OCI-LY3 (cell line): ENCODE measurements at regions not wholly inside any gene's neighbourhood (a gene's known extent, or its start where the extent isn't known, plus 50 kb on each side); places are given as distances from the start of the nearest gene placed in this dataset.

Experiments
- H2AFZ ChIP-seq: fragments of 200-600, 300-600 bp; shearing (Covaris generic); 2 replicates; pipeline ENCODE4 v1.6.0; 2014; ENCODE audit warnings: antibody characterized with exemption, low read depth, low read length
- H3K27ac ChIP-seq: fragments of 200-600, 300-600 bp; sonication (generic); 2 replicates; pipeline ENCODE4 v1.5.1; 2014; ENCODE audit warnings: mild to moderate bottlenecking, low read length, moderate library complexity, mixed read lengths
- H3K27me3 ChIP-seq: fragments of 200-600, 300-600 bp; sonication (generic); 2 replicates; pipeline ENCODE4 v1.6.1; 2014; ENCODE audit warnings: low read depth, low read length, mixed read lengths
- H3K36me3 ChIP-seq: fragments of 200-600, 300-600 bp; sonication (generic); replicated peaks from 2 replicates; pipeline ENCODE3; 2014; ENCODE audit warnings: low read depth, low read length, mixed read lengths
- H3K4me1 ChIP-seq: fragments of 300-600, 200-600 bp; sonication (generic); 2 replicates; pipeline ENCODE4 v1.6.1; 2014; ENCODE audit warnings: low read length, mixed read lengths
- H3K4me2 ChIP-seq: fragments of 200-600, 300-600 bp; sonication (generic); 2 replicates; pipeline ENCODE4 v1.6.1; 2014; ENCODE audit warnings: low read length, mixed read lengths
- H3K4me3 ChIP-seq: fragments of 300-600, 200-600 bp; sonication (generic); 2 replicates; pipeline ENCODE4 v1.5.1; 2014; ENCODE audit warnings: antibody characterized with exemption, mild to moderate bottlenecking, low read length, moderate library complexity
- H3K79me2 ChIP-seq: fragments of 300-600, 200-600 bp; shearing (Covaris generic); 2 replicates; pipeline ENCODE4 v1.6.1; 2014; ENCODE audit warnings: mild to moderate bottlenecking, low read length, mixed read lengths
- H3K9ac ChIP-seq: fragments of 300-600, 200-600 bp; shearing (Covaris generic); 2 replicates; pipeline ENCODE4 v1.6.0; 2014; ENCODE audit warnings: mild to moderate bottlenecking, low read length, moderate library complexity
- H3K9me3 ChIP-seq: fragments of 200-600, 300-600 bp; shearing (Covaris generic); 2 replicates; pipeline ENCODE4 v1.6.1; 2014; ENCODE audit warnings: low read length, mixed read lengths; ENCODE audit not compliant: insufficient read depth
- H4K20me1 ChIP-seq: fragments of 200-600, 300-600 bp; sonication (generic); 2 replicates; pipeline ENCODE4 v1.6.1; 2016; ENCODE audit warnings: low read length, mixed read lengths; ENCODE audit not compliant: insufficient read depth
- EZH2phosphoT487 ChIP-seq: fragments of 200-600 bp; shearing (Covaris generic); IDR thresholded peaks from 2 replicates; pipeline ENCODE4 v1.6.1; 2018; ENCODE audit warnings: antibody characterized with exemption, mixed run types, low read depth
- TF ChIP-seq, protein P1 (sequence below): fragments of 200-600, 300-600 bp; sonication (generic); IDR thresholded peaks from 2 replicates; pipeline ENCODE4 v1.5.1; 2014; ENCODE audit warnings: antibody characterized with exemption, low read length, low read depth

DNA sequence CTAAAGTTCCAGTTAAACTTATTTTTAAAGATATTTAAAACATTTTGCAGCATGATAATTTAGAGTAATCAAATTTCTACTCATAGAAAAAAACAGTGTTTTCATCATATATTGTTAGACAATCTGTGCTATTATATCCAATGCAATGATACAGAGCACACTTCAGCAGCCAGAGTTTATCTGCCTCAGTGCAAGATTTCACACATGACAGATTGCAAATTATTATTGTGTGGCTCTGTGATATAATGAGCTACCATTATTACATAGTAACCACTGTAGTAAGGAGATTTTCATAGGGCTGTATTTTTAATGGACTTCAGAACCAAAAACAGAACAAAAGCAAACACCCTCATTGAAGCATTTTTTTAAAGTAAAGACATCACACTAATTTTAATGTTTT is 762.4 kb downstream of the DSC3 start:
- no peaks in the 10 kb centered on the region for H3K36me3 ChIP-seq
- H3K79me2 ChIP-seq = no peaks in the 10 kb centered on the region
- TF ChIP-seq EZH2phosphoT487 = no peak
- TF ChIP-seq, protein P1, sequence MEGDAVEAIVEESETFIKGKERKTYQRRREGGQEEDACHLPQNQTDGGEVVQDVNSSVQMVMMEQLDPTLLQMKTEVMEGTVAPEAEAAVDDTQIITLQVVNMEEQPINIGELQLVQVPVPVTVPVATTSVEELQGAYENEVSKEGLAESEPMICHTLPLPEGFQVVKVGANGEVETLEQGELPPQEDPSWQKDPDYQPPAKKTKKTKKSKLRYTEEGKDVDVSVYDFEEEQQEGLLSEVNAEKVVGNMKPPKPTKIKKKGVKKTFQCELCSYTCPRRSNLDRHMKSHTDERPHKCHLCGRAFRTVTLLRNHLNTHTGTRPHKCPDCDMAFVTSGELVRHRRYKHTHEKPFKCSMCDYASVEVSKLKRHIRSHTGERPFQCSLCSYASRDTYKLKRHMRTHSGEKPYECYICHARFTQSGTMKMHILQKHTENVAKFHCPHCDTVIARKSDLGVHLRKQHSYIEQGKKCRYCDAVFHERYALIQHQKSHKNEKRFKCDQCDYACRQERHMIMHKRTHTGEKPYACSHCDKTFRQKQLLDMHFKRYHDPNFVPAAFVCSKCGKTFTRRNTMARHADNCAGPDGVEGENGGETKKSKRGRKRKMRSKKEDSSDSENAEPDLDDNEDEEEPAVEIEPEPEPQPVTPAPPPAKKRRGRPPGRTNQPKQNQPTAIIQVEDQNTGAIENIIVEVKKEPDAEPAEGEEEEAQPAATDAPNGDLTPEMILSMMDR = no peak
- H3K4me1 ChIP-seq = peaks cover 4% of the 10 kb centered on the region; the same call in 1 of the 2 replicates
- H3K4me2 ChIP-seq = peak overlapping the region; percentile 46; the same call in 1 of the 2 replicates
- H2AFZ ChIP-seq = no peak overlapping the region
- H3K9me3 ChIP-seq = no peaks in the 10 kb centered on the region
- H4K20me1 ChIP-seq = no peaks in the 10 kb centered on the region
- H3K27me3 ChIP-seq = no peaks in the 10 kb centered on the region
- H3K4me3 ChIP-seq = no peak overlapping the region
- H3K9ac ChIP-seq = no peak overlapping the region
- H3K27ac ChIP-seq = no peak overlapping the region

DNA sequence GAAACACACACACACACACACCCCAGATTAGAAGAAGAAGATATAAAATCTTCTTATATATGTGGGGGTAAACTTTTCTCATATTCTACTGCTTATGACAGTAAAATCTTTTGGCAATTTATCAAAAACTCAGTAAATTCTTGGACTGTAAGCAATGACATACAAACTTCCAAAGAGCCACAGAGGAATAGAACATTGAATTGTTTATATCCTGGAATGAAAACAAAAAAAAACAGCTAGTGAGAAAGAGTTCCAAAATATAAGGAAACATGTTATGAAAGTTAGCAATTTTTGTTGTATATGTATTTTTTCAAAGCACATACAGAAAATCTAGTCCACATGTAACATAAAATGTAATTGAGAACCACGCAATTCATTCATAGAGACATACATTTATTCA is 764.9 kb downstream of the DSC3 start:
- H3K27me3 ChIP-seq = no peaks in the 10 kb centered on the region
- H3K4me3 ChIP-seq = no peak overlapping the region
- no peak overlapping the region for H3K27ac ChIP-seq
- no peak overlapping the region for H3K9ac ChIP-seq
- H2AFZ ChIP-seq = no peak overlapping the region
- H4K20me1 ChIP-seq = no peaks in the 10 kb centered on the region
- peaks cover 4% of the 10 kb centered on the region; the same call in 1 of the 2 replicates for H3K4me1 ChIP-seq
- no peak for TF ChIP-seq EZH2phosphoT487
- TF ChIP-seq, protein P1 = no peak
- no peak overlapping the region for H3K4me2 ChIP-seq
- H3K79me2 ChIP-seq = no peaks in the 10 kb centered on the region
- H3K9me3 ChIP-seq = no peaks in the 10 kb centered on the region
- no peaks in the 10 kb centered on the region for H3K36me3 ChIP-seq

DNA sequence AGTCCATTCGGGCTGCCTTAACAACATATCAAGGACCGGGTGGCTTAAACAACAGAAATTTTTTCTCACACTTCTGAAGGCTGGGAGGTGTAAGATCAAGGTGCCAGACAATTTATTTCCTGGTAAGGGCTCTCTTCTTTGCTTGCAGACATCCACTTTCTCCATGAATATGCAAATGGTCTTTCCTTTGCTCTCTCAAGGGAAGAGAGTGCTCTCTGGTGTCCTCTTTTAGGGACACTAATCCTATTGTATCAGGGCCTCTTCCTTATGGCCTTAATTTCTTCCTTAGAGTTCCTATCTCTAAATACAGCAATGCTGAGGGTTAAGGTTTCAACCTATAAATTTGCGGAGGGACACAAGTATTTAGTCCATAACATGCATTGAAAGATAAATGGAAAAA is 770.8 kb downstream of the DSC3 start:
- no peaks in the 10 kb centered on the region for H3K27me3 ChIP-seq
- H3K9me3 ChIP-seq = no peaks in the 10 kb centered on the region
- no peaks in the 10 kb centered on the region for H3K4me1 ChIP-seq
- no peak overlapping the region for H3K9ac ChIP-seq
- H3K4me3 ChIP-seq = no peak overlapping the region
- H3K27ac ChIP-seq = no peak overlapping the region
- no peak overlapping the region for H2AFZ ChIP-seq
- no peaks in the 10 kb centered on the region for H3K36me3 ChIP-seq
- no peaks in the 10 kb centered on the region for H4K20me1 ChIP-seq
- TF ChIP-seq EZH2phosphoT487 = no peak
- TF ChIP-seq, protein P1 = no peak
- no peak overlapping the region for H3K4me2 ChIP-seq
- H3K79me2 ChIP-seq = no peaks in the 10 kb centered on the region

DNA sequence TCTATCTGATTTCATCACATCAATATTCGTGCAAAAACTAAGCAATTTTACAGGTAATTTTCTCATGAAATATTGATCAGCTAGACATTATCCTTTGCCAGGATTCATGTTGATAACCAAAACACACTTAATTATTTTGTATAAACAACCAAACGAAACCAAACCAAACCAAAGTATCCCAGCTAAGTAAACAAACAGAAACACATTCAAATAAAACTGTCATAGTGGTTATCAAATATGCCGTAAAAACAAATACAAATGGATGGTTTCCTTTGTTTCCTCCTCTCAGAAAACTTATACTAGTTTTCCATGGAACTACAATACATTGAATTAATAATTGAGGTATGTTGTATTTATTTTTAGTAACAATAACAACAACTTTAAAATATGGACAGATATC is 777.4 kb downstream of the DSC3 start:
- Histone ChIP-seq H2AFZ (no peak overlapping the region), H3K4me2 (no peak overlapping the region), H3K9ac (no peak overlapping the region), H3K4me3 (no peak overlapping the region), H3K4me1 (no peaks in the 10 kb centered on the region), H3K36me3 (no peaks in the 10 kb centered on the region), H3K79me2 (no peaks in the 10 kb centered on the region), H3K9me3 (no peaks in the 10 kb centered on the region), H3K27me3 (no peaks in the 10 kb centered on the region), H4K20me1 (no peaks in the 10 kb centered on the region), H3K27ac (no peak overlapping the region)
- no peak for TF ChIP-seq EZH2phosphoT487
- TF ChIP-seq, protein P1 = no peak
